ENCODE measurements at regions not wholly inside any gene's neighbourhood (a gene's known extent, or its start where the extent isn't known, plus 50 kb on each side); places are given as distances from the start of the nearest gene placed in this dataset.

- Histone ChIP-seq H3K27ac (ENCODE audit: low read depth, low read length) (no peak overlapping the region), H2AFZ (ENCODE audit: low read depth, low read length, severe bottlenecking) (no peak overlapping the region), H3F3A (ENCODE audit: insufficient read depth) (no peaks in the 10 kb centered on the region), H3K9me2 (replicated peaks; ENCODE audit: insufficient read depth, low read length) (0 out of 2 replicates have a peak, but pooled peaks cover 3% of the 10 kb centered on the region), H3K36me3 (ENCODE audit: low read length) (no peaks in the 10 kb centered on the region), H3K4me2 (ENCODE audit: low read depth, low read length, poor library complexity, severe bottlenecking) (no peak overlapping the region), H3K79me2 (ENCODE audit: insufficient read depth, low read length) (no peaks in the 10 kb centered on the region), H3K9me3 (ENCODE audit: insufficient read depth, low read length) (no peaks in the 10 kb centered on the region), H3K9ac (ENCODE audit: low read length) (no peak overlapping the region), H3K4me3 (ENCODE audit: insufficient read depth, low read length, poor library complexity, severe bottlenecking) (no peak overlapping the region), H3K27me3 (ENCODE audit: low read length) (no peaks in the 10 kb centered on the region), H4K20me1 (ENCODE audit: low read depth, low read length) (no peaks in the 10 kb centered on the region)
- TF ChIP-seq, protein P1, sequence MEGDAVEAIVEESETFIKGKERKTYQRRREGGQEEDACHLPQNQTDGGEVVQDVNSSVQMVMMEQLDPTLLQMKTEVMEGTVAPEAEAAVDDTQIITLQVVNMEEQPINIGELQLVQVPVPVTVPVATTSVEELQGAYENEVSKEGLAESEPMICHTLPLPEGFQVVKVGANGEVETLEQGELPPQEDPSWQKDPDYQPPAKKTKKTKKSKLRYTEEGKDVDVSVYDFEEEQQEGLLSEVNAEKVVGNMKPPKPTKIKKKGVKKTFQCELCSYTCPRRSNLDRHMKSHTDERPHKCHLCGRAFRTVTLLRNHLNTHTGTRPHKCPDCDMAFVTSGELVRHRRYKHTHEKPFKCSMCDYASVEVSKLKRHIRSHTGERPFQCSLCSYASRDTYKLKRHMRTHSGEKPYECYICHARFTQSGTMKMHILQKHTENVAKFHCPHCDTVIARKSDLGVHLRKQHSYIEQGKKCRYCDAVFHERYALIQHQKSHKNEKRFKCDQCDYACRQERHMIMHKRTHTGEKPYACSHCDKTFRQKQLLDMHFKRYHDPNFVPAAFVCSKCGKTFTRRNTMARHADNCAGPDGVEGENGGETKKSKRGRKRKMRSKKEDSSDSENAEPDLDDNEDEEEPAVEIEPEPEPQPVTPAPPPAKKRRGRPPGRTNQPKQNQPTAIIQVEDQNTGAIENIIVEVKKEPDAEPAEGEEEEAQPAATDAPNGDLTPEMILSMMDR (IDR thresholded peaks at IDR 0.05; ENCODE audit: insufficient read depth, low read length, poor library complexity, severe bottlenecking) = no peak
- no peak for TF ChIP-seq EZH2phosphoT487 (conservative IDR thresholded peaks at IDR 0.05; ENCODE audit: low read length)
These were observed 80.8 kb downstream of the CAPZA3 start for GRCh38 chr12:18818579-18819268.

- TF ChIP-seq, protein P1 (IDR thresholded peaks at IDR 0.05; ENCODE audit: insufficient read depth, low read length, poor library complexity, severe bottlenecking) = no peak
- TF ChIP-seq EZH2phosphoT487 (conservative IDR thresholded peaks at IDR 0.05; ENCODE audit: low read length) = no peak
- Histone ChIP-seq H3K9ac (ENCODE audit: low read length) (no peak overlapping the region), H3K4me2 (ENCODE audit: low read depth, low read length, poor library complexity, severe bottlenecking) (no peak overlapping the region), H3F3A (ENCODE audit: insufficient read depth) (no peaks in the 10 kb centered on the region), H3K9me2 (replicated peaks; ENCODE audit: insufficient read depth, low read length) (0 out of 2 replicates have a peak, but pooled peaks cover 3% of the 10 kb centered on the region), H2AFZ (ENCODE audit: low read depth, low read length, severe bottlenecking) (no peak overlapping the region), H3K4me3 (ENCODE audit: insufficient read depth, low read length, poor library complexity, severe bottlenecking) (no peak overlapping the region), H3K79me2 (ENCODE audit: insufficient read depth, low read length) (no peaks in the 10 kb centered on the region), H3K36me3 (ENCODE audit: low read length) (no peaks in the 10 kb centered on the region), H3K27me3 (ENCODE audit: low read length) (no peaks in the 10 kb centered on the region), H3K27ac (ENCODE audit: low read depth, low read length) (no peak overlapping the region), H4K20me1 (ENCODE audit: low read depth, low read length) (no peaks in the 10 kb centered on the region), H3K9me3 (ENCODE audit: insufficient read depth, low read length) (no peaks in the 10 kb centered on the region)
These were observed 81.6 kb downstream of the CAPZA3 start for GRCh38 chr12:18819484-18819883.

GRCh38 chr12:18823461-18823860 lies 85.5 kb downstream of the CAPZA3 start:
- no peak overlapping the region for H2AFZ ChIP-seq (ENCODE audit: low read depth, low read length, severe bottlenecking)
- H3K27ac ChIP-seq (ENCODE audit: low read depth, low read length) = no peak overlapping the region
- H3K9me2 ChIP-seq (replicated peaks; ENCODE audit: insufficient read depth, low read length) = 0 out of 2 replicates have a peak, but pooled peaks cover 3% of the 10 kb centered on the region
- no peaks in the 10 kb centered on the region for H3K79me2 ChIP-seq (ENCODE audit: insufficient read depth, low read length)
- no peaks in the 10 kb centered on the region for H3K36me3 ChIP-seq (ENCODE audit: low read length)
- H3K9ac ChIP-seq (ENCODE audit: low read length) = no peak overlapping the region
- no peaks in the 10 kb centered on the region for H3F3A ChIP-seq (ENCODE audit: insufficient read depth)
- H3K4me3 ChIP-seq (ENCODE audit: insufficient read depth, low read length, poor library complexity, severe bottlenecking) = no peak overlapping the region
- H3K9me3 ChIP-seq (ENCODE audit: insufficient read depth, low read length) = peaks cover 3% of the 10 kb centered on the region
- no peaks in the 10 kb centered on the region for H3K27me3 ChIP-seq (ENCODE audit: low read length)
- no peak overlapping the region for H3K4me2 ChIP-seq (ENCODE audit: low read depth, low read length, poor library complexity, severe bottlenecking)
- TF ChIP-seq, protein P1 (IDR thresholded peaks at IDR 0.05; ENCODE audit: insufficient read depth, low read length, poor library complexity, severe bottlenecking) = no peak
- H4K20me1 ChIP-seq (ENCODE audit: low read depth, low read length) = no peaks in the 10 kb centered on the region

All from SU-DHL-6 (cell line).